ENCODE measurements at regions not wholly inside any gene's neighbourhood (a gene's known extent, or its start where the extent isn't known, plus 50 kb on each side); places are given as distances from the start of the nearest gene placed in this dataset.
A peak's percentile ranks its signal among the peaks of the same experiment; 100 is the strongest.

GRCh38 chr6:154885214-154885613 lies 109.9 kb upstream of the TIAM2 start:
- no peak for DNase-seq (ENCODE audit: low spot score)
- no peak overlapping the region for H3K4me3 Mint-ChIP-seq (ENCODE audit: unreplicated experiment)
- no peaks in the 10 kb centered on the region for H3K27me3 Mint-ChIP-seq (ENCODE audit: low read depth)
- no peaks in the 10 kb centered on the region for H3K9me3 Mint-ChIP-seq (ENCODE audit: low read depth)
- H3K4me1 Mint-ChIP-seq (ENCODE audit: low read depth): peaks cover 19% of the 10 kb centered on the region
- TF ChIP-seq CTCF (IDR thresholded peaks at IDR 0.05): no peak
- peaks cover 4% of the 10 kb centered on the region for H3K36me3 Mint-ChIP-seq (ENCODE audit: low read depth)
- no peak overlapping the region for H3K27ac Mint-ChIP-seq (ENCODE audit: unreplicated experiment)

GRCh38 chr6:154886016-154886415 lies 109.1 kb upstream of the TIAM2 start:
- Mint-ChIP-seq H3K27me3 (ENCODE audit: low read depth) (no peaks in the 10 kb centered on the region), H3K9me3 (ENCODE audit: low read depth) (no peaks in the 10 kb centered on the region)

GRCh38 chr6:154886471-154886870 lies 108.6 kb upstream of the TIAM2 start:
- Mint-ChIP-seq H3K4me3 (ENCODE audit: unreplicated experiment) (no peak overlapping the region), H3K4me1 (ENCODE audit: low read depth) (peaks cover 19% of the 10 kb centered on the region), H3K27me3 (ENCODE audit: low read depth) (no peaks in the 10 kb centered on the region), H3K27ac (ENCODE audit: unreplicated experiment) (no peak overlapping the region), H3K9me3 (ENCODE audit: low read depth) (no peaks in the 10 kb centered on the region), H3K36me3 (ENCODE audit: low read depth) (peaks cover 4% of the 10 kb centered on the region)
- no peak for DNase-seq (ENCODE audit: low spot score)
- no peak for TF ChIP-seq CTCF (IDR thresholded peaks at IDR 0.05)

More at GRCh38 chr6:154886016-154886415, 109.1 kb upstream of the TIAM2 start:
- peaks cover 4% of the 10 kb centered on the region for H3K36me3 Mint-ChIP-seq (ENCODE audit: low read depth)
- no peak for DNase-seq (ENCODE audit: low spot score)
- no peak for TF ChIP-seq CTCF (IDR thresholded peaks at IDR 0.05)
- H3K4me3 Mint-ChIP-seq (ENCODE audit: unreplicated experiment): no peak overlapping the region
- peaks cover 19% of the 10 kb centered on the region for H3K4me1 Mint-ChIP-seq (ENCODE audit: low read depth)
- H3K27ac Mint-ChIP-seq (ENCODE audit: unreplicated experiment): no peak overlapping the region

GRCh38 chr6:154887051-154887450 lies 108.1 kb upstream of the TIAM2 start:
- no peak overlapping the region for H3K27ac Mint-ChIP-seq (ENCODE audit: unreplicated experiment)
- H3K4me3 Mint-ChIP-seq (ENCODE audit: unreplicated experiment): no peak overlapping the region
- no peak for DNase-seq (ENCODE audit: low spot score)

GRCh38 chr6:154888421-154889295 lies 106.5 kb upstream of the TIAM2 start:
- H3K27ac Mint-ChIP-seq (ENCODE audit: unreplicated experiment): peak overlapping the region; percentile 72
- peaks cover 38% of the 10 kb centered on the region for H3K4me1 Mint-ChIP-seq (ENCODE audit: low read depth)
- no peaks in the 10 kb centered on the region for H3K27me3 Mint-ChIP-seq (ENCODE audit: low read depth)
- peaks cover 2% of the 10 kb centered on the region for H3K36me3 Mint-ChIP-seq (ENCODE audit: low read depth)
- TF ChIP-seq CTCF (IDR thresholded peaks at IDR 0.05): no peak
- DNase-seq (ENCODE audit: low spot score): no peak
- H3K9me3 Mint-ChIP-seq (ENCODE audit: low read depth): no peaks in the 10 kb centered on the region
- H3K4me3 Mint-ChIP-seq (ENCODE audit: unreplicated experiment): no peak overlapping the region

More at GRCh38 chr6:154887051-154887450, 108.1 kb upstream of the TIAM2 start:
- peaks cover 4% of the 10 kb centered on the region for H3K36me3 Mint-ChIP-seq (ENCODE audit: low read depth)
- H3K9me3 Mint-ChIP-seq (ENCODE audit: low read depth): no peaks in the 10 kb centered on the region
- H3K27me3 Mint-ChIP-seq (ENCODE audit: low read depth): no peaks in the 10 kb centered on the region
- no peak for TF ChIP-seq CTCF (IDR thresholded peaks at IDR 0.05)
- peaks cover 22% of the 10 kb centered on the region for H3K4me1 Mint-ChIP-seq (ENCODE audit: low read depth)

All from chondrocyte (in vitro differentiated cells).